ENCODE measurements at regions not wholly inside any gene's neighbourhood (a gene's known extent, or its start where the extent isn't known, plus 50 kb on each side); places are given as distances from the start of the nearest gene placed in this dataset.

GRCh38 chr6:71721642-71722041 is 164.7 kb upstream of the RIMS1 start:
- no peak for DNase-seq
- Histone ChIP-seq H2AFZ (ENCODE audit: insufficient read depth, low read length, poor library complexity) (no peak overlapping the region), H3K9me3 (ENCODE audit: insufficient read depth, low read depth, low read length) (no peaks in the 10 kb centered on the region), H3K27ac (ENCODE audit: low read depth, low read length) (no peak overlapping the region), H3K4me3 (ENCODE audit: low read depth, low read length) (no peak overlapping the region), H4K12ac (ENCODE audit: low read depth, low read length) (no peak overlapping the region), H2BK120ac (ENCODE audit: insufficient read depth, low read length, poor library complexity) (no peak overlapping the region), H3K18ac (ENCODE audit: low read length) (no peak overlapping the region), H4K91ac (ENCODE audit: low read depth, low read length) (no peak overlapping the region), H3K4me1 (ENCODE audit: control insufficient read depth in 1 of 2, insufficient read depth in 2 of 2, low read length in 2 of 2) (peaks cover 0 to 3% of the 10 kb centered on the region in 2 experiments), H2BK5ac (ENCODE audit: low read depth, low read length, poor library complexity) (no peak overlapping the region), H3K4ac (ENCODE audit: low read depth, low read length) (no peak overlapping the region), H2AK5ac (ENCODE audit: low read length) (no peak overlapping the region), H3K79me1 (ENCODE audit: low read length) (no peaks in the 10 kb centered on the region), H3K9ac (ENCODE audit: low read length) (no peak overlapping the region), H3K36me3 (ENCODE audit: control insufficient read depth in 1 of 2, insufficient read depth in 2 of 2, low read length in 2 of 2) (no peaks in the 10 kb centered on the region), H3K14ac (ENCODE audit: low read length) (no peak overlapping the region), H3K23ac (ENCODE audit: low read length) (no peak overlapping the region), H4K8ac (ENCODE audit: low read depth, low read length) (no peak overlapping the region), H3K79me2 (ENCODE audit: control insufficient read depth, insufficient read depth, low read length, poor library complexity) (no peaks in the 10 kb centered on the region), H3K4me2 (ENCODE audit: low read length) (no peak overlapping the region), H3K27me3 (ENCODE audit: insufficient read depth, low read length) (no peaks in the 10 kb centered on the region), H2BK12ac (ENCODE audit: low read length) (no peak overlapping the region)
- no CpG with 5 or more reads among the region's 1 CpG for WGBS (ENCODE audit: extremely low coverage, insufficient coverage, insufficient read length)

- no peak overlapping the region for H3K4me3 ChIP-seq (ENCODE audit: low read depth, low read length)
- no peak overlapping the region for H3K18ac ChIP-seq (ENCODE audit: low read length)
- H4K8ac ChIP-seq (ENCODE audit: low read depth, low read length): no peak overlapping the region
- H3K9me3 ChIP-seq (ENCODE audit: insufficient read depth, low read depth, low read length): no peaks in the 10 kb centered on the region
- no peak overlapping the region for H2AK5ac ChIP-seq (ENCODE audit: low read length)
- no peak overlapping the region for H2BK5ac ChIP-seq (ENCODE audit: low read depth, low read length, poor library complexity)
- H2BK12ac ChIP-seq (ENCODE audit: low read length): no peak overlapping the region
- H3K14ac ChIP-seq (ENCODE audit: low read length): no peak overlapping the region
- no peaks in the 10 kb centered on the region for H3K36me3 ChIP-seq (ENCODE audit: control insufficient read depth in 1 of 2, insufficient read depth in 2 of 2, low read length in 2 of 2)
- no peak overlapping the region for H3K4me2 ChIP-seq (ENCODE audit: low read length)
- no peak overlapping the region for H3K23ac ChIP-seq (ENCODE audit: low read length)
- no peak overlapping the region for H3K27ac ChIP-seq (ENCODE audit: low read depth, low read length)
- no peak overlapping the region for H4K91ac ChIP-seq (ENCODE audit: low read depth, low read length)
- no peak overlapping the region for H2BK120ac ChIP-seq (ENCODE audit: insufficient read depth, low read length, poor library complexity)
- H2AFZ ChIP-seq (ENCODE audit: insufficient read depth, low read length, poor library complexity): no peak overlapping the region
- WGBS (ENCODE audit: extremely low coverage, insufficient coverage, insufficient read length): no CpG with 5 or more reads among the region's 2 CpGs
- no peak overlapping the region for H3K9ac ChIP-seq (ENCODE audit: low read length)
- no peak overlapping the region for H4K12ac ChIP-seq (ENCODE audit: low read depth, low read length)
- no peaks in the 10 kb centered on the region for H3K27me3 ChIP-seq (ENCODE audit: insufficient read depth, low read length)
- no peak overlapping the region for H3K4ac ChIP-seq (ENCODE audit: low read depth, low read length)
- H3K4me1 ChIP-seq (ENCODE audit: control insufficient read depth in 1 of 2, insufficient read depth in 2 of 2, low read length in 2 of 2): peaks cover 0 to 3% of the 10 kb centered on the region in 2 experiments
- DNase-seq: no peak
- H3K79me1 ChIP-seq (ENCODE audit: low read length): no peaks in the 10 kb centered on the region
- H3K79me2 ChIP-seq (ENCODE audit: control insufficient read depth, insufficient read depth, low read length, poor library complexity): no peaks in the 10 kb centered on the region
These were observed 163.6 kb upstream of the RIMS1 start for GRCh38 chr6:71722736-71723135.

- Histone ChIP-seq H3K14ac (ENCODE audit: low read length) (no peak overlapping the region), H3K79me1 (ENCODE audit: low read length) (no peaks in the 10 kb centered on the region), H3K27me3 (ENCODE audit: insufficient read depth, low read length) (no peaks in the 10 kb centered on the region), H3K9ac (ENCODE audit: low read length) (no peak overlapping the region), H2BK12ac (ENCODE audit: low read length) (no peak overlapping the region), H2AFZ (ENCODE audit: insufficient read depth, low read length, poor library complexity) (no peak overlapping the region), H3K4me3 (ENCODE audit: low read depth, low read length) (no peak overlapping the region), H2AK5ac (ENCODE audit: low read length) (no peak overlapping the region), H3K36me3 (ENCODE audit: control insufficient read depth in 1 of 2, insufficient read depth in 2 of 2, low read length in 2 of 2) (no peaks in the 10 kb centered on the region), H3K79me2 (ENCODE audit: control insufficient read depth, insufficient read depth, low read length, poor library complexity) (no peaks in the 10 kb centered on the region), H2BK5ac (ENCODE audit: low read depth, low read length, poor library complexity) (no peak overlapping the region), H3K4me2 (ENCODE audit: low read length) (no peak overlapping the region), H3K4me1 (ENCODE audit: control insufficient read depth in 1 of 2, insufficient read depth in 2 of 2, low read length in 2 of 2) (peaks cover 0 to 5% of the 10 kb centered on the region in 2 experiments), H4K91ac (ENCODE audit: low read depth, low read length) (no peak overlapping the region), H2BK120ac (ENCODE audit: insufficient read depth, low read length, poor library complexity) (no peak overlapping the region), H4K8ac (ENCODE audit: low read depth, low read length) (no peak overlapping the region), H3K27ac (ENCODE audit: low read depth, low read length) (no peak overlapping the region), H3K18ac (ENCODE audit: low read length) (no peak overlapping the region), H3K9me3 (ENCODE audit: insufficient read depth, low read depth, low read length) (no peaks in the 10 kb centered on the region), H4K12ac (ENCODE audit: low read depth, low read length) (no peak overlapping the region), H3K23ac (ENCODE audit: low read length) (no peak overlapping the region), H3K4ac (ENCODE audit: low read depth, low read length) (no peak overlapping the region)
- WGBS (ENCODE audit: extremely low coverage, insufficient coverage, insufficient read length): no CpG with 5 or more reads among the region's 2 CpGs
- DNase-seq: no peak
These were observed 161.8 kb upstream of the RIMS1 start for GRCh38 chr6:71724456-71725125.

GRCh38 chr6:71725126-71725470 is 161.3 kb upstream of the RIMS1 start:
- WGBS (ENCODE audit: extremely low coverage, insufficient coverage, insufficient read length): no CpG with 5 or more reads among the region's 2 CpGs
- no peak for DNase-seq
- H3K18ac ChIP-seq (ENCODE audit: low read length): no peak overlapping the region
- no peak overlapping the region for H3K27ac ChIP-seq (ENCODE audit: low read depth, low read length)
- H3K79me1 ChIP-seq (ENCODE audit: low read length): no peaks in the 10 kb centered on the region
- H4K8ac ChIP-seq (ENCODE audit: low read depth, low read length): no peak overlapping the region
- no peak overlapping the region for H2AFZ ChIP-seq (ENCODE audit: insufficient read depth, low read length, poor library complexity)
- no peak overlapping the region for H2BK12ac ChIP-seq (ENCODE audit: low read length)
- no peak overlapping the region for H4K91ac ChIP-seq (ENCODE audit: low read depth, low read length)
- no peak overlapping the region for H2BK5ac ChIP-seq (ENCODE audit: low read depth, low read length, poor library complexity)
- peaks cover 0 to 5% of the 10 kb centered on the region in 2 experiments for H3K4me1 ChIP-seq (ENCODE audit: control insufficient read depth in 1 of 2, insufficient read depth in 2 of 2, low read length in 2 of 2)
- H3K14ac ChIP-seq (ENCODE audit: low read length): no peak overlapping the region
- H3K9ac ChIP-seq (ENCODE audit: low read length): no peak overlapping the region
- H4K12ac ChIP-seq (ENCODE audit: low read depth, low read length): no peak overlapping the region
- no peak overlapping the region for H2AK5ac ChIP-seq (ENCODE audit: low read length)
- no peaks in the 10 kb centered on the region for H3K79me2 ChIP-seq (ENCODE audit: control insufficient read depth, insufficient read depth, low read length, poor library complexity)
- H2BK120ac ChIP-seq (ENCODE audit: insufficient read depth, low read length, poor library complexity): no peak overlapping the region
- no peaks in the 10 kb centered on the region for H3K9me3 ChIP-seq (ENCODE audit: insufficient read depth, low read depth, low read length)
- no peak overlapping the region for H3K4me3 ChIP-seq (ENCODE audit: low read depth, low read length)
- no peaks in the 10 kb centered on the region for H3K27me3 ChIP-seq (ENCODE audit: insufficient read depth, low read length)
- H3K23ac ChIP-seq (ENCODE audit: low read length): no peak overlapping the region
- no peak overlapping the region for H3K4ac ChIP-seq (ENCODE audit: low read depth, low read length)
- H3K4me2 ChIP-seq (ENCODE audit: low read length): no peak overlapping the region
- no peaks in the 10 kb centered on the region for H3K36me3 ChIP-seq (ENCODE audit: control insufficient read depth in 1 of 2, insufficient read depth in 2 of 2, low read length in 2 of 2)
